ENCODE measurements at regions not wholly inside any gene's neighbourhood (a gene's known extent, or its start where the extent isn't known, plus 50 kb on each side); places are given as distances from the start of the nearest gene placed in this dataset.
"Not testable (repeated sequence)": the region's sequence is repeated elsewhere in the genome, so short reads cannot be mapped to it uniquely, and the experiment has no call there.

GRCh38 chrX:92830083-92830482, 843.3 kb downstream of the NAP1L3 start:
- H3K27me3 ChIP-seq (ENCODE audit: control insufficient read depth in 2 of 2, insufficient read depth in 2 of 2, low read length in 2 of 2); H3K9ac ChIP-seq (replicated peaks; ENCODE audit: extremely low read depth, insufficient read depth, low read length); H3K4me1 ChIP-seq (ENCODE audit: control insufficient read depth, extremely low read depth, insufficient read depth, low read length); H3K9me1 ChIP-seq (replicated peaks; ENCODE audit: control insufficient read depth, extremely low read depth, insufficient read depth, low read length); H3K27ac ChIP-seq (ENCODE audit: insufficient read depth, low read depth, low read length); H3K4me2 ChIP-seq (ENCODE audit: insufficient read depth, low read length); H4K20me1 ChIP-seq (replicated peaks; ENCODE audit: control insufficient read depth, extremely low read depth, insufficient read depth, low read length); intact Hi-C loops (cut with micrococcal nuclease); dilution Hi-C loops (cut with MboI; ENCODE audit: extremely low pct_ligation_motif_present, low sequenced_read_pairs); CTCF ChIA-PET; H3K9me3 ChIP-seq (replicated peaks; ENCODE audit: control insufficient read depth, insufficient read depth, low read length); H3K79me2 ChIP-seq (ENCODE audit: control insufficient read depth, insufficient read depth, low read length); H3K4me3 ChIP-seq (replicated peaks in 1 of 3; ENCODE audit: insufficient read depth in 1 of 3, low read depth in 1 of 3, low read length in 3 of 3); DNase-seq (ENCODE audit: low read depth, low spot score); H3K36me3 ChIP-seq (ENCODE audit: control insufficient read depth in 2 of 2, extremely low read depth in 1 of 2, insufficient read depth in 2 of 2, low read length in 2 of 2); POLR2A ChIA-PET; BruUV-seq (replicated peaks); H2AFZ ChIP-seq (ENCODE audit: low read depth, low read length): not testable (repeated sequence)
- FAIRE-seq, result peak; percentile 64

GRCh38 chrX:92821580-92822152, 851.7 kb downstream of the NAP1L3 start:
- H3K27me3 ChIP-seq (ENCODE audit: control insufficient read depth in 2 of 2, insufficient read depth in 2 of 2, low read length in 2 of 2); H4K20me1 ChIP-seq (replicated peaks; ENCODE audit: control insufficient read depth, extremely low read depth, insufficient read depth, low read length); FAIRE-seq; H3K27ac ChIP-seq (ENCODE audit: insufficient read depth, low read depth, low read length); H3K4me3 ChIP-seq (replicated peaks in 1 of 3; ENCODE audit: insufficient read depth in 1 of 3, low read depth in 1 of 3, low read length in 3 of 3); CTCF ChIA-PET; H3K4me2 ChIP-seq (ENCODE audit: insufficient read depth, low read length); intact Hi-C loops (cut with micrococcal nuclease); POLR2A ChIA-PET; H3K36me3 ChIP-seq (ENCODE audit: control insufficient read depth in 2 of 2, extremely low read depth in 1 of 2, insufficient read depth in 2 of 2, low read length in 2 of 2); H3K9me3 ChIP-seq (replicated peaks; ENCODE audit: control insufficient read depth, insufficient read depth, low read length); H3K4me1 ChIP-seq (ENCODE audit: control insufficient read depth, extremely low read depth, insufficient read depth, low read length); H3K9ac ChIP-seq (replicated peaks; ENCODE audit: extremely low read depth, insufficient read depth, low read length); H2AFZ ChIP-seq (ENCODE audit: low read depth, low read length); dilution Hi-C loops (cut with MboI; ENCODE audit: extremely low pct_ligation_motif_present, low sequenced_read_pairs); BruUV-seq (replicated peaks); DNase-seq (ENCODE audit: low read depth, low spot score); H3K79me2 ChIP-seq (ENCODE audit: control insufficient read depth, insufficient read depth, low read length); H3K9me1 ChIP-seq (replicated peaks; ENCODE audit: control insufficient read depth, extremely low read depth, insufficient read depth, low read length): not testable (repeated sequence)

- H3K9ac ChIP-seq (replicated peaks; ENCODE audit: extremely low read depth, insufficient read depth, low read length); CTCF ChIA-PET; POLR2A ChIA-PET; H4K20me1 ChIP-seq (replicated peaks; ENCODE audit: control insufficient read depth, extremely low read depth, insufficient read depth, low read length); H3K4me2 ChIP-seq (ENCODE audit: insufficient read depth, low read length); H3K9me1 ChIP-seq (replicated peaks; ENCODE audit: control insufficient read depth, extremely low read depth, insufficient read depth, low read length); H3K36me3 ChIP-seq (ENCODE audit: control insufficient read depth in 2 of 2, extremely low read depth in 1 of 2, insufficient read depth in 2 of 2, low read length in 2 of 2); H3K79me2 ChIP-seq (ENCODE audit: control insufficient read depth, insufficient read depth, low read length); H2AFZ ChIP-seq (ENCODE audit: low read depth, low read length); DNase-seq (ENCODE audit: low read depth, low spot score); FAIRE-seq; H3K4me1 ChIP-seq (ENCODE audit: control insufficient read depth, extremely low read depth, insufficient read depth, low read length); H3K27me3 ChIP-seq (ENCODE audit: control insufficient read depth in 2 of 2, insufficient read depth in 2 of 2, low read length in 2 of 2); intact Hi-C loops (cut with micrococcal nuclease); H3K4me3 ChIP-seq (replicated peaks in 1 of 3; ENCODE audit: insufficient read depth in 1 of 3, low read depth in 1 of 3, low read length in 3 of 3); dilution Hi-C loops (cut with MboI; ENCODE audit: extremely low pct_ligation_motif_present, low sequenced_read_pairs); BruUV-seq (replicated peaks); H3K27ac ChIP-seq (ENCODE audit: insufficient read depth, low read depth, low read length); H3K9me3 ChIP-seq (replicated peaks; ENCODE audit: control insufficient read depth, insufficient read depth, low read length): not testable (repeated sequence)
Observed at GRCh38 chrX:92792080-92792479, 881.3 kb downstream of the NAP1L3 start.

- H3K4me3 ChIP-seq (replicated peaks in 1 of 3; ENCODE audit: insufficient read depth in 1 of 3, low read depth in 1 of 3, low read length in 3 of 3); BruUV-seq (replicated peaks); H3K4me1 ChIP-seq (ENCODE audit: control insufficient read depth, extremely low read depth, insufficient read depth, low read length); H3K9ac ChIP-seq (replicated peaks; ENCODE audit: extremely low read depth, insufficient read depth, low read length); intact Hi-C loops (cut with micrococcal nuclease); POLR2A ChIA-PET; H3K9me1 ChIP-seq (replicated peaks; ENCODE audit: control insufficient read depth, extremely low read depth, insufficient read depth, low read length); H3K9me3 ChIP-seq (replicated peaks; ENCODE audit: control insufficient read depth, insufficient read depth, low read length); H4K20me1 ChIP-seq (replicated peaks; ENCODE audit: control insufficient read depth, extremely low read depth, insufficient read depth, low read length); H3K79me2 ChIP-seq (ENCODE audit: control insufficient read depth, insufficient read depth, low read length); H3K36me3 ChIP-seq (ENCODE audit: control insufficient read depth in 2 of 2, extremely low read depth in 1 of 2, insufficient read depth in 2 of 2, low read length in 2 of 2); H3K4me2 ChIP-seq (ENCODE audit: insufficient read depth, low read length); DNase-seq (ENCODE audit: low read depth, low spot score); FAIRE-seq; H2AFZ ChIP-seq (ENCODE audit: low read depth, low read length); CTCF ChIA-PET; H3K27ac ChIP-seq (ENCODE audit: insufficient read depth, low read depth, low read length); H3K27me3 ChIP-seq (ENCODE audit: control insufficient read depth in 2 of 2, insufficient read depth in 2 of 2, low read length in 2 of 2); dilution Hi-C loops (cut with MboI; ENCODE audit: extremely low pct_ligation_motif_present, low sequenced_read_pairs): not testable (repeated sequence)
Observed at GRCh38 chrX:92780075-92780474, 893.3 kb downstream of the NAP1L3 start.

Measured in endothelial cell of umbilical vein (primary cell).